DMS153 (cell line): ENCODE measurements at regions not wholly inside any gene's neighbourhood (a gene's known extent, or its start where the extent isn't known, plus 50 kb on each side); places are given as distances from the start of the nearest gene placed in this dataset.

Experiments used
- DNase-seq: peaks from one replicate; lab custom pipeline; 2025; lab: John Stamatoyannopoulos, UW

DNA sequence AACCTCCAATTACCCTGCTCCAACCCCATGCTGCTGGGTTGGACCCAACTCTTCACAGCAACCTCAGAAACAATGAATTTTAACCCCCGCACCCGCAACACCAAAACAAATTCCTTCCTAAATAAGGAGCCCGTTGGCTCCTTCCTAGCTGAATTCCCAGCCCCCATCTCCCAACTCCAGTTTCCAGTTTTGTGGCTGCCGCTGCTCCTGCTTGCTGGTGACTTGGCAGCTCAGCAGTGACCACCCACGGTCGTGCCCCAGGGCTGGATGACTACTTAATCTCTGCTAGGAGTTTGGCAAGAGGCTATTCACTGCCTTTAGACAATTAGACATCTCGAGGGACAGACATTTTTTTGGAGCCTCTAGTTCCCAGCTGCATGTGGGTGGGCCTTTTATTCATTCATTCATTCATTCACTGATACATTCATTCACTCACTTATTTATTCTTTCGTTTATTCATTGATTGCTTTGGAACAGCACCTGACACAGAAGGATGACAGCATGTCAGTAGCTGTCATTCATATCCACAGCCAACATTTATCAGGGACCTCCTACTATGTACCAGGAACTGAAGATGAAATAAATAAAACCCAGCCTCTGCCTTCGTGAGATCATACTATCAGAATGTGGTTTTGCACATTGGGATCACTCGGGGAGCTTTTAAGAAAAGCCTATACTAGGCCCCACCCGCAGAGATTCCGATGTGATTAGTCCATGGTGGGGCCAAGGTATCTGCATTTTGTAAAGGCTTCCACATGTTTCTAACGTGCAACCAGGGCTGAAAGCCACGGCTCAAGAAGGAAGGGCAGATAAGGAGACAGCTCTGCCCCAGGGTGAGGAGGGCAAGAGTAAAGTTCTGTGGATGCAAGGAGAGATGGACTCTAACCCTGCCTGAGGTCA lies 256.5 kb downstream of the SHQ1 start:
- DNase-seq: no peak

DNA sequence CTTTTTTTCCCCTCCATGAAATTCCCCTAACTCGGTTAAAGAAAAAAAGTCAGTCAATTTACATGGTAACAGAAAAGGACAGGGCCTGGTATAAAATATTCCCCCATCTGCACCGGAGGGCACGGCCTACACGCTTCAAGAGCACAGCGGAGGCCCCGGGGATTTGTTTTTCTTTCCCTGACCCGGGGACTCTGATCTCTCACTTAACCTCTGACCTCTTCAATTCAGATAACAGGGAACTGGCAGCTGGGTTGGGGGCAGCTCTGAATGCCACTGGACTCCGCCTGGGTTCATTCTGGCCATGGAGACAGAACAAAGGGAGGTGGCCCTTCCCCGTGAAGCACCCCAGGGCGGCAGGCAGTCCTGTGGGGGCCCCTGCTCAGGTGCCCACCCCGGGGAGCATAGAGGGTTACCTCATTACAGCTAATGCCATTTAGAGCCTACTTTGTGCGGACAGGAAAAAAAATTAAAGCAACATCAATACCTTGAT lies 257.5 kb downstream of the SHQ1 start:
- DNase-seq: no peak

- DNase-seq: no peak
Observed at GRCh38 chr3:72587282-72587681, 261.0 kb downstream of the SHQ1 start.

- DNase-seq: no peak
Observed at GRCh38 chr3:72586694-72587093, 261.6 kb downstream of the SHQ1 start.

DNA sequence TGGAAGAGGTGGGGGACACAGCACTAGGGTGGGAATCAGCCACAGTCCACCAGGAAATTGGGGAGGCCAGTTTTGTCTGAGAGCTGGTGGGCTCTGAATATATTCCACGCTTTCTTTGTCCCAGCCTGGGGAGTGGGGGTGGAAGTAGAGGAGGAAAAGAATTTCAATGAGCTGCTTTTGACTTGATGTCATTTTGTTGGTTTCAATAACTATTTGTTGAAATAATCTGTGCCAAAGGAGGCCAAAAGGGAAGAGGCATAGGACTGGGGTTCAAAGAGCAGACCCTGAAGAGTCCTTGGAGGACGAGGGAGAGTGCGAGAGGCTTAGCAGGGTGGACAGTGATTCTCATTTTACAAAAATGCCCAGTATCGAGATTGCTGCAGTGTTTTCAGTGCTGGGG lies 262.3 kb downstream of the SHQ1 start:
- no peak for DNase-seq

DNA sequence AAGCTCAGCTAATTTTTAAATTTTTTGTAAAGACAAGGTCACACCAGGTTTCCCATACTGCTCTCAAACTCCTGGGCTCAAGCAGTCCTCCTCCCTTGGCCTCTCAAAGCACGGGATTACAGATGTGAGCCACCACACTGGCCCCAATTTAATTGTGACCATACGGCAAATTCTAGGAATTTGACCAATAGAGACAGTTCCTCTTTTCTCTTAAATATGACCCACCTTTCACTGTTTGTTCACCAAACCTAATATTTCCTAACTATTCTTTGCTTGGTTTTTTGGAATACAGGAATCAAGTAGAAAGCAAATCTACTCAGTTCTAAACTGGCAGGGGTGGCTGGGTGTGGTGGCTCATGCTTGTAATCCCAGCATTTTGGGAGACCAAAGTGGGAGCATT lies 264.0 kb downstream of the SHQ1 start:
- DNase-seq: no peak

GRCh38 chr3:72582963-72583362 lies 265.3 kb downstream of the SHQ1 start:
- no peak for DNase-seq

GRCh38 chr3:72582211-72582878 lies 265.9 kb downstream of the SHQ1 start:
- no peak for DNase-seq

DNA sequence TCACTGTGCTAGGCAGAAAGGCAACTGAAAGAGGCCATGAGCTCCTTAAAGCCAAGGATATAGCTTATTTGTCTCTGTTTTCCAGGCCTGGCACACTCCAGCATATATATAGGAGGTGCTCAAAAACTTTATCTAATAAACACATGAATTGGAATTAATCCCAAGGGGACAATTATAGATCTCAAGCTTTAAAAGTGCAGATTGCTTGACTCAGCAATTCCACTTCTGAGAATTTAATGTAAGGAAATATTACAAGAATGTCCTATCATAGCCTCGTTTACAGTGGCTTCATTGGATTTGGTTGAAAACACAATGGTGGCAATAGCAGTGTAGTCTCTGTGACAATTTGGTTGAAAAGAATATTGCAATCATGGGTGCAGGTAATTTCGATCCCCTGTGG lies 267.3 kb downstream of the SHQ1 start:
- no peak for DNase-seq

GRCh38 chr3:72580246-72580756 lies 267.9 kb downstream of the SHQ1 start:
- no peak for DNase-seq

DNA sequence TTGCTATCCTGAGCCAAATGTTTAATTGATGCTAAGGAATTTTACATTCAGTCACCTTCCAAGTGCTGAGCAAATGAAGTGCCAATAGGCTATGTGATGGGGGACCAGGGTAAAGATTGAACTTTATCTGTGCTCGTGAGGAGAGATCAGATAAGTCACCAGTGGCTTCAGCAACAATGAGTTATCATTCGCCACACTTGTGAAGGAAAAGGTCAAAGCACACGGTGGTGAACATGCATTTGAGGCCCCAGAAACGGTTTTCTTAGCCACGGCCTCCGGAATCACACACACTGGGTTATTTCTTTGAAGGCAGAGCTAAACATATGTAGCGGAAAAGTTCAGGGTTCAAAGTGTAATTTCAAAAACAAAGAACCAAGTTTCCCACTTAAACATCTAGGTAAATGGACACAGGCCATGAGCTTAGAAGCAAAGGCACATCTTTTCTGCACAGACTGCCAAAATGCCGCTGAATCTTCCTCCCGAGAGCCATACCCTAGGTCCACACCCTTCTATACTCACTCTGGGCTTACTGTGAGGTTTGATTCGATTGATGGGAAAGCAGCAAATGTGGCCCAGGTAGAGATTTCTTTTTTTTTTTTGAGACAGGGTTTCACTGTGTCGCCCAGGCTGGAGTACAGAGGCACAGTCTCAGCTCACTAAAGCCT lies 268.5 kb downstream of the SHQ1 start:
- no peak for DNase-seq

DNA sequence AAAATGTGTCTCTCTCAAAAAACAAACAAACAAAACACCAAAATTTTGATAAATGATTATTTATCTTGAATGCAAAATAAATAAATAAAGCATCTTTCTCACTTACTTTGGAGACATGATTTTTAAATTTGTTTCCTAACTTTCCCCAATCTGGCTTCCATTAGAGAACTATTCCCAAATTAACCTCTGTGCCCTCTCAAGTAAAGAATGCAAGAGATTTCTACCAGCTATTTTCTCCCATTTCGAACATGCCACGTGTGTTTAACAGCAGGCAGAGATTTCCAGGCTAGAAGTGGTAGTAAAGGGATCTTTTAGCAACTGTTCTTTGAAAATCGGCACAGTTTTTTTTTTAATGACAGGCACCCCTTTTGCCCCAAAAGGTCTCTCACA lies 269.1 kb downstream of the SHQ1 start:
- no peak for DNase-seq

DNA sequence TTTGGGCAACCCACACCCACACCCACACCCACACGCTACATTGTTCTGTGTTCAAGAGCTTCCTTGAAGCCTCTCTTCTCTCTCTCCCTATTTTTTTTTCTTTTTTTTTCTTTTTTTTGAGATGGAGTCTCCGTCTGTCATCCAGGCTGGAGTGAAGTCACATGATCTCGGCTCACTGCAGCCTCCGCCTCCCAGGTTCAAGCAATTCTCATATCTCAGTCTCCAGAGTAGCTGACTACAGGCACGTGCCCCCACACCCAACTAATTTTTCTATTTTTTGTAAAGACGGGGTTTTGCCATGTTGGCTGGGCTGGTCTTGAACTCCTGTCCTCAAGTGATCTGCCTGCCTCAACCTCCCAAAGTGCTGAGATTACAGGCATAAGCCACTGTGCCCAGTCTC lies 271.1 kb downstream of the SHQ1 start:
- no peak for DNase-seq

- no peak for DNase-seq
Observed at GRCh38 chr3:72576563-72576962, 271.7 kb downstream of the SHQ1 start.

GRCh38 chr3:72574144-72574543 lies 274.1 kb downstream of the SHQ1 start:
- no peak for DNase-seq

DNA sequence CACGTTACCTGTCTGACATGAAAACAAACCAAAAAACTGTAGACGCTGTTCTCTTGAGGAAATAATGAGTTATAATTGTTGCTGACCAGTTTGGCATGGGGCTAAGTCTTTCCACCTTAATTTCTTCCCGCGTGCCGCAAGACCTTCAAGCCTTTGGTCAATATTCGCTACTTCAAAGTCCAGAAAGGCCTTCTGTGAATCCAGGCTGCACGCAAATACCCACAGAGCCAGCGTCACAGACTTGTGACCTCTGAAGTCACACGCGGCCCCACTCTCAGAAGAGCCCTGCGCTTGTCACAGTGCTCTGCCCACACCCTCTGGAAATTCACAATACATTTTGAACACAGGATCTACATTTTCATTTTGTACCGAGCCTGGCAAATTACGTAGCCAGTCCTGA lies 275.2 kb downstream of the SHQ1 start:
- DNase-seq: no peak

- DNase-seq: no peak
Observed at GRCh38 chr3:72572489-72573007, 275.7 kb downstream of the SHQ1 start.

DNA sequence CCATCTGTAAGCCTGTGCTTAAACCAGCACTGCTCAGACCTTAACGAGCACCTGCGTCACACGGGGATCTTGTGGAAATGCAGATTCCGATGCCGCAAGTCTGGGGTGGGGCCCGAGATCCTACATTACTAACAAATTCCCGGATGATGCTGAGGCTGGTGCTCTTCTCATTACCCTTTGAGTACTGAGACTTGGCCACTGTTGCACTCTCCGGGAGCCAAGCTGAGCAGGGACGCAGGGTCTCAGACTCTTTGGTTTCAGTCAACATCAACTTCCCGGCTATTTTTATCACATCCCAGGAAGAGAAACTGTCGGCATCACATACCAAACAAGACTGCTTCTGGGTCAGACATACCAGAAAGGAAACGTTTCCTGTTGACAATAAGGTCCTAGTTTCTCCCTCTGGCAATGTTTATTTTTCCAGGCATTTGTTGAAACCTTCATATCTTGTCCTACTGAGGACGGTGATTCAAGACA lies 276.6 kb downstream of the SHQ1 start:
- DNase-seq: no peak

GRCh38 chr3:72571052-72571451 lies 277.2 kb downstream of the SHQ1 start:
- no peak for DNase-seq

- DNase-seq: no peak
Observed at GRCh38 chr3:72569754-72570440, 278.3 kb downstream of the SHQ1 start.

DNA sequence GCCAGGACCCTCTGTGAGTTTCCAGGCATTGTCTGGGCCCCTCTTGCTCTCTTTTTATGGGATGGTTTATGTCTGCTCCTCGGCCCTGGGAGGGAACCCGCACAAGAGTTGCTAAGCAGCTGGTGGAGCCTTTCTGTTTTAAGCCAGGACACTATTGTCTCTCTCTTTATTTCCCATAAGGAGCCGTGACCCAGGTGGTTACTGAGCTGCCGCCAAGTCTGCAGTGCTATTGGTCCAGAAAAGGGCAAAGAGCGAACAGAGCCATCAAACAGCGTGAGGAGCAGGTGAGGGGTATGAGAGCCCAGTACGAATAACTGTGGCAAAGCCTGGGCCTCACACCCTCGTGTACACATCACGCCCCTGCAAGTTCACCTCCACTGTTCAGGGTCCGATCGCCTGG lies 280.2 kb downstream of the SHQ1 start:
- DNase-seq: no peak

DNA sequence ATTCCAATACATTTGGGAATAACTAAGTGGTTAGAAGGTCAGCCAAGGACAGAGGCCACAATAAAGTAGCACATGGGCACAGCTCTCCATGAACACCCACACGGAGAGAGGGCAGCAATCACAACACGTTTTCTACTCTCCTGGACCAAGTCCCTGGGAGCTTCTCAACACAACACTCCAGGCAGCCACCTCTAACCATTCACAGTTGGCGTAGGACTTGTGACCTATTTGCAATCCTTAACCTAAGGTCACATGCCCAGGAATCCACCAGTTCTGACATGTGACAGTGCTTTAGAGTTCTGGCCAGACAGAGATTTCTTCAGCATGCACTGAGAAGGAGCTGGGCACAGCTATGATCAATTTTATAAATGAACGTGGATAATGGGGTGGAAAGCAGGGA lies 280.8 kb downstream of the SHQ1 start:
- DNase-seq: no peak
